Heart left ventricle (tissue), 16 donors: ENCODE measurements at regions not wholly inside any gene's neighbourhood (a gene's known extent, or its start where the extent isn't known, plus 50 kb on each side); places are given as distances from the start of the nearest gene placed in this dataset.

Experiments used
- ATAC-seq, 4 donors: fragments of 200-7000 bp; cut with Tn5 transposase; one replicate each; pipeline ENCODE4 v1.9.1; 2020 to 2022; ENCODE audit warnings: moderate library complexity in 4 of 4, mild to moderate bottlenecking in 3 of 4, moderate number of reproducible peaks in 1 of 4
- DNase-seq, 5 donors: peaks; one replicate each; pipeline ENCODE4 v3.0.0-alpha.2; 2020
- H3K27ac ChIP-seq, 12 donors: fragments of 200-600 bp; sonication (generic) in 4 of 12; one replicate each; pipeline versions ENCODE4 v1.5.0 to v1.8.0; 2016 to 2022; ENCODE audit warnings: mild to moderate bottlenecking in 2 of 12
- H3K27me3 ChIP-seq, 9 donors: fragments of 200-600 bp; sonication (generic) in 2 of 9; one replicate each; pipeline versions ENCODE4 v1.5.1 to v1.8.0; 2016 to 2022; ENCODE audit warnings: mild to moderate bottlenecking in 3 of 9
- H3K36me3 ChIP-seq, 9 donors: fragments of 200-600 bp; sonication (generic) in 2 of 9; one replicate each; pipeline versions ENCODE4 v1.5.0 to v1.8.0; 2018 to 2022; ENCODE audit warnings: mild to moderate bottlenecking in 2 of 9
- H3K4me1 ChIP-seq, 12 donors: fragments of 200-600 bp; sonication (generic) in 4 of 12; one replicate each; pipeline versions ENCODE4 v1.5.0 to v1.8.0; 2016 to 2022; ENCODE audit warnings: mild to moderate bottlenecking in 3 of 12
- H3K4me3 ChIP-seq, 12 donors: fragments of 200-600 bp; sonication (generic) in 4 of 12; one replicate each; pipeline versions ENCODE4 v1.5.0 to v1.8.0; 2017 to 2022; ENCODE audit warnings: mild to moderate bottlenecking in 9 of 12, moderate library complexity in 4 of 12
- H3K9me3 ChIP-seq, 12 donors: fragments of 200-600 bp; sonication (generic) in 4 of 12; one replicate each; pipeline versions ENCODE4 v1.5.0 to v1.8.0; 2016 to 2022; ENCODE audit warnings: mild to moderate bottlenecking in 1 of 12
- POLR2A ChIP-seq, 2 donors: fragments of 450-650 bp; IDR thresholded peaks; one replicate each; pipeline ENCODE4 v1.6.1; 2017; ENCODE audit warnings: antibody characterized with exemption in 2 of 2, mild to moderate bottlenecking in 2 of 2, moderate library complexity in 2 of 2
- WGBS, 4 donors: extraction: QIAGEN DNeasy Blood & Tissue Kit in 2 of 4; methylation state at CpG; one replicate each; pipeline versions ENCODE4 v1.1.5 to v1.1.7; 2013 to 2018; 5-methylcytosine and 5-hydroxymethylcytosine counted together
- intact Hi-C, 10 donors: fragments of 100-400 bp; cut with DNase I; formaldehyde crosslinking; loops; one replicate each; pipeline versions ENCODE4 v1.11.1 to v1.14.2; 2022
- TF ChIP-seq, protein P1 (sequence below), 12 donors: fragments of 200-600 bp; sonication (generic) in 4 of 12; IDR thresholded peaks; one replicate each; pipeline versions ENCODE4 v1.5.0 to v1.8.0; 2018 to 2022; ENCODE audit warnings: antibody characterized with exemption in 12 of 12, mild to moderate bottlenecking in 5 of 12
- donor health status: ischemic (EF 13 %, LVEDD 7.1; RV severe dilation, severe dysfunction).
- donor health status: healthy with polysubstance abuse.
- donor health status: DM: no; HTN: yes; CAD: no.
- donor health status: DM: no; HTN: no; CAD: no.
- donor health status: ischemic (EF 25% LVEDD 6.9; RV normal size, moderate dysfunction).
- donor health status: ischemic (EF 25% LVEDD 5.7; RV mildly dilated, moderate dysfunction).
- donor health status: healthy.
- donor health status: DM: yes; HTN: yes; CAD: no.
- donor health status: ischemic (EF 35%, LVEDD 5.7; RV mildly dilated, moderate dysfunction).
- donor health status: nonischemic (EF 11% LVEDD 7.7; RV severe dilation, severe dysfunction).
- donor health status: DM: yes; HTN: yes; CAD: no.
- donor health status: PGD.
- donor health status: ischemic (EF 29% LVEDD 5.4; RV normal size, mild dysfunction).
- donor health status: nonischemic (EF 23%, LVEDD 6.1; RV moderate dilation, normal function).

DNA sequence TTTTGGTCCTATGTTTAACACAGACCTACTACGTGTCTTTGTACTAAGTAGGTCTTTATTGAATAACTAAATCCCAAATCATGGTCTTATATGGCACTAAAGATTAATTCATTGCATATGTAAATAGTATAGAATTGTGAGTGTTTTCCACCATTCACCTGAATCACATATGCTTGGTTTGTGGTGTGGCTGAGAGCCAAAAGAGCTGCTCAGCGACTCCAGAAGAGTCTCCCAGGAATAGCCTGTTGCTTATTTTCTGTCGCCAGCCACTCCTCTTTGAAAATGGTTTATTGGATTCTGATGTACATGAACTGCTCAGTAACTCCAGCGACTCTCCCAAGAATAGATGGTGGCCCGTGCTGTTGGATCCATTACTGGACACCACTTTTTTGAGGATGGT lies 184.5 kb downstream of the CLCN4 start:
- no peak for ATAC-seq
- H3K36me3 ChIP-seq = no peaks in the 10 kb centered on the region
- no peak overlapping the region for H3K27ac ChIP-seq
- intact Hi-C loops = no loop called here
- no peak overlapping the region for H3K4me3 ChIP-seq
- DNase-seq = no peak
- no peaks in the 10 kb centered on the region for H3K9me3 ChIP-seq
- H3K27me3 ChIP-seq = peaks cover 0 to 13% (median 0%) of the 10 kb centered on the region in 9 donors
- 71 to 83% (median 75%) methylated on average over 5 of the region's 5 CpGs for WGBS, 4 donors
- no peaks in the 10 kb centered on the region for H3K4me1 ChIP-seq
- TF ChIP-seq, protein P1, sequence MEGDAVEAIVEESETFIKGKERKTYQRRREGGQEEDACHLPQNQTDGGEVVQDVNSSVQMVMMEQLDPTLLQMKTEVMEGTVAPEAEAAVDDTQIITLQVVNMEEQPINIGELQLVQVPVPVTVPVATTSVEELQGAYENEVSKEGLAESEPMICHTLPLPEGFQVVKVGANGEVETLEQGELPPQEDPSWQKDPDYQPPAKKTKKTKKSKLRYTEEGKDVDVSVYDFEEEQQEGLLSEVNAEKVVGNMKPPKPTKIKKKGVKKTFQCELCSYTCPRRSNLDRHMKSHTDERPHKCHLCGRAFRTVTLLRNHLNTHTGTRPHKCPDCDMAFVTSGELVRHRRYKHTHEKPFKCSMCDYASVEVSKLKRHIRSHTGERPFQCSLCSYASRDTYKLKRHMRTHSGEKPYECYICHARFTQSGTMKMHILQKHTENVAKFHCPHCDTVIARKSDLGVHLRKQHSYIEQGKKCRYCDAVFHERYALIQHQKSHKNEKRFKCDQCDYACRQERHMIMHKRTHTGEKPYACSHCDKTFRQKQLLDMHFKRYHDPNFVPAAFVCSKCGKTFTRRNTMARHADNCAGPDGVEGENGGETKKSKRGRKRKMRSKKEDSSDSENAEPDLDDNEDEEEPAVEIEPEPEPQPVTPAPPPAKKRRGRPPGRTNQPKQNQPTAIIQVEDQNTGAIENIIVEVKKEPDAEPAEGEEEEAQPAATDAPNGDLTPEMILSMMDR (IDR thresholded peaks at IDR 0.05) = no peak
- no peak for TF ChIP-seq POLR2A (IDR thresholded peaks at IDR 0.05)

DNA sequence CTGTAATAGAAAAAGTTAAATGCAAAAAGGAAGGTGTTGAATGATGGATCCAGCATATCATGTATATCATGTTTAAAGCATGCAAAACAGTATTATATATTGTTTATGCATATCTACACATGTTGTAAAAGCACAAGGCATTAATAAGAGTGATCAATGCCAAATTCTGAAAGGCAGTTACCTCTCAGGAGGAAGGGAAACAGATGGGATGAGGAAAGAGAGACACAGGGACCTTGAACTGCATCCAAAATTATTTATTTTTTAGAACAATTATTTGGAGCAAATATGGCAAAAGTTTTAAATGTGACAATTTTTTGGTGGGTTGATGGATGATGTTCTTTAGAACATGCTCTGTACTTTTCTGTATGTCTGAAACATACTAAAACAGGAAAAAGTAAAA lies 193.4 kb downstream of the CLCN4 start:
- Histone ChIP-seq H3K4me3 (no peak overlapping the region), H3K4me1 (no peaks in the 10 kb centered on the region), H3K9me3 (peaks cover 0 to 8% (median 0%) of the 10 kb centered on the region in 12 donors), H3K27me3 (no peaks in the 10 kb centered on the region), H3K27ac (no peak overlapping the region), H3K36me3 (no peaks in the 10 kb centered on the region)
- no peak for ATAC-seq
- intact Hi-C loops = no loop called here
- no peak for DNase-seq
- TF ChIP-seq, protein P1 (IDR thresholded peaks at IDR 0.05) = no peak
- TF ChIP-seq POLR2A (IDR thresholded peaks at IDR 0.05) = no peak

DNA sequence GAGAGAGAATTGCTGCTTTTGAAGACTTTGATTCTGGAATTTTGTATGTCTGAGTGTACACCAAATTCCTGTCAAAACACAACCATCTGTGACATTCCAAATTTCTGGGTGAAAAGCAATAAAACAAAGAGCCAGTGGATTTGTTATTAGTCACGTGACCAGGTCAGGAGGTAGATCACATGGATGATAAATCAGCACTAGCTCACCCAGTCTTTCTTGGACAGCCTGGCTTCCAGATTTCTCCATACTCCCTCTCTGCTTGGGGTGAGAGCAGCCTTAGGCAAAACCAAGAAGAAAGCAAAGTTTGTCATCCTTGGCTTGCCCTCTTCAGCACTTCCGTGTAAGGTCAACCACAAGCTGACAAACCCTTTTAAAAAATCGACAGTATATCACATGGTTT lies 194.2 kb downstream of the CLCN4 start:
- TF ChIP-seq, protein P1 (IDR thresholded peaks at IDR 0.05) = no peak
- no peak for TF ChIP-seq POLR2A (IDR thresholded peaks at IDR 0.05)
- Histone ChIP-seq H3K4me3 (no peak overlapping the region), H3K9me3 (peaks cover 0 to 8% (median 0%) of the 10 kb centered on the region in 12 donors), H3K27me3 (no peaks in the 10 kb centered on the region), H3K27ac (no peak overlapping the region), H3K4me1 (no peaks in the 10 kb centered on the region), H3K36me3 (no peaks in the 10 kb centered on the region)
- 40 to 79% (median 70%) methylated on average over 3 of the region's 3 CpGs for WGBS, 4 donors
- intact Hi-C loops = no loop called here
- ATAC-seq = no peak
- DNase-seq = no peak

DNA sequence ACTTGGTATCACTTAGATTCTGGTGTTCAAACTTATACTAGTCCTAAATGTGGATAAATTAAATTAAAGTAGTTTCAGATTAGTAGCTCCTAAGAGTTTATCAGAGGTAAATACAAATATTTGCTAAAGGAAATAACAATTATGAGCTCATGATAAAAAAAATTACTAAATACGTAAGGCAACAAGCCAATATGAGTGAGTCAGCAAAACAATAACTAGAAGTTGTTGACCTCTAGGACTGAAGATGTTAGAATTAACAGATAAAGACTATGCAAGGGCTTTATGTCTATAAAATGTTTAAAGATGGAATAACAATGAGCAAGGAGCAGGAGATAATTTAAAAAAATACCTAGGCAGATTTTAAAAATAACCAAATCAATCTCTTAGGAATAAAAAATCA lies 195.8 kb downstream of the CLCN4 start:
- Histone ChIP-seq H3K4me3 (no peak overlapping the region), H3K9me3 (peaks cover 0 to 8% (median 0%) of the 10 kb centered on the region in 12 donors), H3K4me1 (no peaks in the 10 kb centered on the region), H3K27me3 (no peaks in the 10 kb centered on the region), H3K36me3 (no peaks in the 10 kb centered on the region), H3K27ac (no peak overlapping the region)
- WGBS, 4 donors = 55 to 79% (median 71%) methylated on average over 1 of the region's 1 CpG
- ATAC-seq (no peak), DNase-seq (no peak)
- TF ChIP-seq, protein P1 (IDR thresholded peaks at IDR 0.05) = no peak
- TF ChIP-seq POLR2A (IDR thresholded peaks at IDR 0.05) = no peak
- intact Hi-C loops = no loop called here
